Heart left ventricle (tissue), 13 donors: ENCODE measurements at regions not wholly inside any gene's neighbourhood (a gene's known extent, or its start where the extent isn't known, plus 50 kb on each side); places are given as distances from the start of the nearest gene placed in this dataset.
"Not testable (repeated sequence)": the region's sequence is repeated elsewhere in the genome, so short reads cannot be mapped to it uniquely, and the experiment has no call there.

ENCODE experiments used
- POLR2A ChIP-seq, 2 donors: fragments of 450-650 bp; IDR thresholded peaks; one replicate each; pipeline ENCODE4 v1.6.1; 2017; ENCODE audit warnings: antibody characterized with exemption in 2 of 2, mild to moderate bottlenecking in 2 of 2, moderate library complexity in 2 of 2
- TF ChIP-seq, protein P1 (sequence below), 12 donors: fragments of 200-600 bp; sonication (generic) in 4 of 12; IDR thresholded peaks; one replicate each; pipeline versions ENCODE4 v1.5.0 to v1.8.0; 2018 to 2022; ENCODE audit warnings: antibody characterized with exemption in 12 of 12, mild to moderate bottlenecking in 5 of 12
- donor health status: ischemic (EF 13 %, LVEDD 7.1; RV severe dilation, severe dysfunction).
- donor health status: DM: no; HTN: yes; CAD: no.
- donor health status: DM: no; HTN: no; CAD: no.
- donor health status: ischemic (EF 25% LVEDD 6.9; RV normal size, moderate dysfunction).
- donor health status: ischemic (EF 25% LVEDD 5.7; RV mildly dilated, moderate dysfunction).
- donor health status: ischemic (EF 35%, LVEDD 5.7; RV mildly dilated, moderate dysfunction).
- donor health status: nonischemic (EF 11% LVEDD 7.7; RV severe dilation, severe dysfunction).
- donor health status: DM: yes; HTN: yes; CAD: no.
- donor health status: PGD.
- donor health status: ischemic (EF 29% LVEDD 5.4; RV normal size, mild dysfunction).
- donor health status: nonischemic (EF 23%, LVEDD 6.1; RV moderate dilation, normal function).

DNA sequence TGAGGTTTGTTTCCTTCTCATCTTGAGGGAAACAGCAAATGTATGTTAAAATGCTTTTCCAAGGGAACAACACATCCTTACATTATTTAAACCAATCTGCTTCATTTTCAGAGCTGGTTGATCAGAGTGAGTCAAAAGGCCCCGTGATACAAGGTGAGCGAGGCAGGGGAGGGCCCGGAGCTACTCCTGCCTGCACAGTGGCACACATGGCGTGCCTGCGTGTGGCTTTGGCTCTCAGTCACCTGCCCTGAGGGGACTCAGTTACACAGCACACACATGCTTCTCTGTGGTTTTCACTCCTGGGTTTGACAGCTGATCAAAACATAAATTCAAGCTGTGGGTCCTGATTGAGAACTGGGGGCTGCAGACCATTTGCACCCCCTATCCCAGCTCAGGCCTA lies 105.3 kb downstream of the NSUN5 start:
- TF ChIP-seq, protein P1, sequence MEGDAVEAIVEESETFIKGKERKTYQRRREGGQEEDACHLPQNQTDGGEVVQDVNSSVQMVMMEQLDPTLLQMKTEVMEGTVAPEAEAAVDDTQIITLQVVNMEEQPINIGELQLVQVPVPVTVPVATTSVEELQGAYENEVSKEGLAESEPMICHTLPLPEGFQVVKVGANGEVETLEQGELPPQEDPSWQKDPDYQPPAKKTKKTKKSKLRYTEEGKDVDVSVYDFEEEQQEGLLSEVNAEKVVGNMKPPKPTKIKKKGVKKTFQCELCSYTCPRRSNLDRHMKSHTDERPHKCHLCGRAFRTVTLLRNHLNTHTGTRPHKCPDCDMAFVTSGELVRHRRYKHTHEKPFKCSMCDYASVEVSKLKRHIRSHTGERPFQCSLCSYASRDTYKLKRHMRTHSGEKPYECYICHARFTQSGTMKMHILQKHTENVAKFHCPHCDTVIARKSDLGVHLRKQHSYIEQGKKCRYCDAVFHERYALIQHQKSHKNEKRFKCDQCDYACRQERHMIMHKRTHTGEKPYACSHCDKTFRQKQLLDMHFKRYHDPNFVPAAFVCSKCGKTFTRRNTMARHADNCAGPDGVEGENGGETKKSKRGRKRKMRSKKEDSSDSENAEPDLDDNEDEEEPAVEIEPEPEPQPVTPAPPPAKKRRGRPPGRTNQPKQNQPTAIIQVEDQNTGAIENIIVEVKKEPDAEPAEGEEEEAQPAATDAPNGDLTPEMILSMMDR (IDR thresholded peaks at IDR 0.05): not testable (repeated sequence)
- TF ChIP-seq POLR2A (IDR thresholded peaks at IDR 0.05): not testable (repeated sequence)
